Jurkat, Clone E6-1 (cell line): ENCODE measurements at regions not wholly inside any gene's neighbourhood (a gene's known extent, or its start where the extent isn't known, plus 50 kb on each side); places are given as distances from the start of the nearest gene placed in this dataset.
"Not testable (repeated sequence)": the region's sequence is repeated elsewhere in the genome, so short reads cannot be mapped to it uniquely, and the experiment has no call there.

Source experiments
- DNase-seq: peaks from one replicate; pipeline ENCODE4 v3.0.0-alpha.2; 2011; ENCODE audit warnings: low read depth, low spot score
- H3K4me3 ChIP-seq: 2 replicates; pipeline ENCODE4 v1.5.1; 2011; ENCODE audit warnings: mild to moderate bottlenecking, low read length, control low read depth, moderate library complexity

- DNase-seq = no peak
- no peak overlapping the region for H3K4me3 ChIP-seq
Observed at GRCh38 chr1:10906866-10907519, 105.5 kb upstream of the TARDBP start.

- no peak overlapping the region for H3K4me3 ChIP-seq
- no peak for DNase-seq
Observed at GRCh38 chr1:10908266-10908665, 104.2 kb upstream of the TARDBP start.

GRCh38 chr1:10909697-10910680 is 102.5 kb upstream of the TARDBP start:
- DNase-seq = peak; percentile 59

GRCh38 chr1:10910681-10911489 is 101.6 kb upstream of the TARDBP start:
- no peak for DNase-seq
- H3K4me3 ChIP-seq = no peak overlapping the region

More at GRCh38 chr1:10909697-10910680, 102.5 kb upstream of the TARDBP start:
- no peak overlapping the region for H3K4me3 ChIP-seq

- H3K4me3 ChIP-seq = no peak overlapping the region
- DNase-seq = no peak
Observed at GRCh38 chr1:10911490-10912166, 100.8 kb upstream of the TARDBP start.

GRCh38 chr1:10912441-10912840 is 100.0 kb upstream of the TARDBP start:
- DNase-seq = no peak
- H3K4me3 ChIP-seq = no peak overlapping the region

- no peak overlapping the region for H3K4me3 ChIP-seq
- no peak for DNase-seq
Observed at GRCh38 chr1:10914056-10914455, 98.4 kb upstream of the TARDBP start.

- no peak for DNase-seq
- H3K4me3 ChIP-seq = no peak overlapping the region
Observed at GRCh38 chr1:10915594-10915993, 96.9 kb upstream of the TARDBP start.

DNA sequence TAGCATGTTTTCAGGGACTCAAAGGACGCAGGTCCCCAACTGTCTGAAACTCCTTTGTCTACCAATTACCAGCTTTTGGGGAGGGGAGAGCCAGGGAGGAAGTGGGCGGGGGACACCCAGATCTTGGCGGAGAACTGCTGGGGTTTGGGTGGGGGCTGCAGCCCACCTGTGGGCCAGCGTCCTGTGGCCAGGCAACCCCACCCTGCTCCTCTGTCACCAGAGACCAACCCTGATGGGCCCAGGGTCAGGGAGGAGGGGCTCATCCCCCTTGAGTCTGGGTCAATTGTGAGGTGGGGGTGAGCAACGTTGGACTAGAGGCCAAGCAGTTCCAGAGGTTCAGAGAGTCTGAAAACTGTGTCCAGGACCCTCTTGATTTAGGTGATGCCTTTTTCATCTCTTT is 96.1 kb upstream of the TARDBP start:
- no peak for DNase-seq
- no peak overlapping the region for H3K4me3 ChIP-seq

DNA sequence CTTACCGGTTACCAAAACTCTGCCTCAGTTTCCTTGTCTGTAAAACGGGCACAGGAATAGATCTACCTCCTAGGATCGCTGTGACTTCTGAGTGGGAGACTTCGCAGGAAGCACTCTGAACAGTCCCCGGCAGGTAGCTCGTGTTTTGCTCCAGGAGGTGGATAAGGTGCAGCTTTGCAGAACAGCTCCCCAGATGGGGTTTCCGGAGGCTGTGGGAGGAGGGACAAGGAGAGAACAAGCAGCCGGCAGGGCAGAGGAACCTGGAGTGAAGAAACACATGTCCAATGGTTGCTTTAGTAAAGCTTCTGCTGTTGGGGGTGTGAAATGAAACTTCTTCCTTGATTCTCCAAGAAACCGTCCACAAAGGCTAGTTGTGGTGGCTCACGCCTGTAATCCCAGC is 95.5 kb upstream of the TARDBP start:
- DNase-seq = no peak

DNA sequence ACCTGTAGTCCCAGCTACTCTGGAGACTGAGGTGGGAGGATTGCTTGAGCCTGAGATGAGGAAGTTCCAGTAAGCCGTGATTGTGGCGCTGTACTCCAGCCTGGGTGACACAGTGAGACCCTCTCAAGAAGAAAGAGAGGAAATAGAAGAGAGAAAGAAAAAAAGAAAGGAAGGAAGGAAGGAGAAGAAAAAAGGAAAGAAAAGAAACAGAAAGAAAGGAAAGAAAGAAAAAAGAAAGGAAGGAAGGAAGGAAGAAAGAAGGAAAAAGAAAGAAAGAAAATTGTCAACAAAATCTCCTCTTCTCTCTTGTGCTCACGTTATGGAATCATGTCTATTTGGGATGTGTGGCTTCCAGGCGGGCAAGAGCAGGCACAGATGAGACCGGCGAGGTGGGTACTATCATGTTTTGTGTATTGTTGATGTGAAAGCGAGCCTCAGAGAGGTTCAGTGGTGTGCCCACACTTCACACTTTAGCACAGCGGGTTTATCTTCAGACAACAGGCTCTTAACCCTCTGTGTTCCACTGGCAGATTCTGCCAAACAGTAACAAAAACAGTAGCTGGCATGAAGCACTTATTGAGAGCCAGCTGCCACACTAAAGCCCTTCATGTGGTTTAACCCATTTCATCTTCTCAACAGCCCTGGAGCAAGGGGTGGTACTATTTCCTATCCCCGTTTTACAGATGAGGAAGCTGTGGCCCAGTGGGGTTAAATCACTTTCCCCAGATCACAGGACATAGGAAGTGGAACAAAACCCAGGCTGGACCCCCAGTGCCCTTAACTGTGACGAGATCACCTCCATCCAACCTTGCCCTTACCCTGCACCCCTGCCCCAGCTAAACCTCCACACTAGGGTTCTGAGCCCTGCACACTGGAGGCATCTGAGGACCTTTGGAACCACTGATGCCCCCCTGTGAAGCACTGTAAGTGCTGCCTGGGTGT is 94.7 kb upstream of the TARDBP start:
- DNase-seq = peak; percentile 99
- peak overlapping the region; percentile 21 for H3K4me3 ChIP-seq

More for the DNA sequence above, 95.5 kb upstream of the TARDBP start:
- H3K4me3 ChIP-seq = no peak overlapping the region

DNA sequence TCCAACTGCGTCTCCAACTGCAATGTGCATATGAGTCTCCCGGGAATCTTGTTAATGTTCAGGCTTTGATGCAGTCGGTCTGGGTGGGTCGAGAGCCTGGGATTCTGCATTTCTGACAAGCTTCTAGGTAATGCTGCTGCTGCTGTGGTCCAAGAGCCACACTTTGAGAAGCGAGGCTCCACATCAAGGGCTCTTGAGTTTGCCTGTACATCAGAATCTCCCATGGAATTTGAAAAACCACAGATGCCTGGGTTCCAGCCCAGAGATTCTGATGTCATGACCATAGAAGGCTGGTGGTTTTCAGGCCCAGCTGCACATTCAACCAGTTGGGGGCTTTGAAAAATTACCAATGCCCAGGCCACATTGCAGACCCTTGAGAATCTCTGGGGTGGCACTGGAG is 93.9 kb upstream of the TARDBP start:
- H3K4me3 ChIP-seq = no peak overlapping the region
- DNase-seq = peak; percentile 73

- H3K4me3 ChIP-seq = no peak overlapping the region
- no peak for DNase-seq
Observed at GRCh38 chr1:10920063-10920626, 92.3 kb upstream of the TARDBP start.

- DNase-seq, H3K4me3 ChIP-seq: not testable (repeated sequence)
Observed at GRCh38 chr1:10922315-10923060, 90.0 kb upstream of the TARDBP start.

DNA sequence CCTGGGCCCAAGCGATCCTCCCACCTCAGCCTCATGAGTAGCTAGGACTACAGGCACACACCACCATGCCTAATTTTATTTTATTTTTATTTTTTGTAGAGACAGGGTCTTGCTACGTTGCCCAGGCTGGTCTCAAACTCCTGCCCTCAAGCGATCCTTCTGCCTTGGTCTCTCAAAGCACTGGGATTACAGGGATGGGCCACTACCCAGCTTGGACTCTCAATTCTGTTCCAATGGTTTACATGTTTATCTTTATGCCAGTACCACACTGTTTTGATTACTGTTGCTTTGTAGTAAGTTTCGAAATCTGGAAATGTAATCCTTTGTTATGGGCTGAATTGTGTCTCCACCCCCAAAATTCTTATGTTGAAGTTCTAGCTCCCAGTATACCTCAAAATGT is 88.4 kb upstream of the TARDBP start:
- H3K4me3 ChIP-seq = no peak overlapping the region
- DNase-seq = no peak

GRCh38 chr1:10928654-10929053 is 83.8 kb upstream of the TARDBP start:
- DNase-seq = no peak
- H3K4me3 ChIP-seq = no peak overlapping the region

- no peak overlapping the region for H3K4me3 ChIP-seq
- DNase-seq = peak; percentile 98
Observed at GRCh38 chr1:10932088-10932487, 80.4 kb upstream of the TARDBP start.
